AG10803 (cell line): ENCODE measurements at regions not wholly inside any gene's neighbourhood (a gene's known extent, or its start where the extent isn't known, plus 50 kb on each side); places are given as distances from the start of the nearest gene placed in this dataset.

Source experiments
- DNase-seq: peaks from one replicate; pipeline ENCODE4 v3.0.0; 2010; ENCODE audit warnings: low read depth
- H3K4me3 ChIP-seq: 2 replicates; pipeline ENCODE4 v1.5.1; 2011; ENCODE audit warnings: mild to moderate bottlenecking, low read length, control low read depth
- CTCF ChIP-seq: conservative IDR thresholded peaks from 2 replicates; pipeline ENCODE4 v1.5.1; 2011; ENCODE audit warnings: mild to moderate bottlenecking, low read length, control low read depth, inconsistent platforms

GRCh38 chr18:54100920-54101470 lies 123.5 kb downstream of the MBD2 start:
- TF ChIP-seq CTCF = no peak
- DNase-seq = peak; percentile 73
- no peak overlapping the region for H3K4me3 ChIP-seq

GRCh38 chr18:54100466-54100865 lies 124.0 kb downstream of the MBD2 start:
- peak; percentile 36 for DNase-seq
- TF ChIP-seq CTCF = no peak
- no peak overlapping the region for H3K4me3 ChIP-seq

- no peak overlapping the region for H3K4me3 ChIP-seq
- DNase-seq = no peak
- TF ChIP-seq CTCF = no peak
Measured at GRCh38 chr18:54094474-54094873, 130.0 kb downstream of the MBD2 start.

GRCh38 chr18:54090856-54091255 lies 133.6 kb downstream of the MBD2 start:
- TF ChIP-seq CTCF = no peak
- H3K4me3 ChIP-seq = no peak overlapping the region
- DNase-seq = no peak

- DNase-seq = no peak
- H3K4me3 ChIP-seq = no peak overlapping the region
- no peak for TF ChIP-seq CTCF
Measured at GRCh38 chr18:54089749-54090459, 134.6 kb downstream of the MBD2 start.

GRCh38 chr18:54086863-54087262 lies 137.6 kb downstream of the MBD2 start:
- no peak for TF ChIP-seq CTCF
- no peak for DNase-seq
- no peak overlapping the region for H3K4me3 ChIP-seq
